COLO668 (cell line): ENCODE measurements at regions not wholly inside any gene's neighbourhood (a gene's known extent, or its start where the extent isn't known, plus 50 kb on each side); places are given as distances from the start of the nearest gene placed in this dataset.
A peak's percentile ranks its signal among the peaks of the same experiment; 100 is the strongest.

Experiments used
- DNase-seq: peaks from one replicate; lab custom pipeline; 2025; ENCODE audit not compliant: unreplicated experiment; lab: John Stamatoyannopoulos, UW

DNA sequence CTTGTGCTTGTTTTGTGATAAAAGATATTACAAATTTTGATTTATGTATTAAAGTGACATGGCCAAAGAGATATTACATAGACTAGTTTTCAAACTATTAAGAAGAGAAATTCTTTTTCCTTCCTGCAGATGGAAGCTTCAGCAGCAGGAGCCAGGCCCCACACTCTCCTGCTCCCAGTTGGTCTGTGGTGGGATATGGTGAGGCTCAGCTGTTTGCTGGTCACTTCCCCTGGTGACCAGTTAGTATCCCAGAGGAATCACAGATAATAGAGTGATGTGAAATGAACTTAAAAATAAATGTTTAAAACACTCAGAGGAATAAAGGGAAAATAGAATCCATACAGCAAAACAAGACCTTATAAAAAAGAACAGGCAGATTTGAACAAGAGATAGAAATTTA is 154.7 kb downstream of the KTN1 start:
- no peak for DNase-seq

DNA sequence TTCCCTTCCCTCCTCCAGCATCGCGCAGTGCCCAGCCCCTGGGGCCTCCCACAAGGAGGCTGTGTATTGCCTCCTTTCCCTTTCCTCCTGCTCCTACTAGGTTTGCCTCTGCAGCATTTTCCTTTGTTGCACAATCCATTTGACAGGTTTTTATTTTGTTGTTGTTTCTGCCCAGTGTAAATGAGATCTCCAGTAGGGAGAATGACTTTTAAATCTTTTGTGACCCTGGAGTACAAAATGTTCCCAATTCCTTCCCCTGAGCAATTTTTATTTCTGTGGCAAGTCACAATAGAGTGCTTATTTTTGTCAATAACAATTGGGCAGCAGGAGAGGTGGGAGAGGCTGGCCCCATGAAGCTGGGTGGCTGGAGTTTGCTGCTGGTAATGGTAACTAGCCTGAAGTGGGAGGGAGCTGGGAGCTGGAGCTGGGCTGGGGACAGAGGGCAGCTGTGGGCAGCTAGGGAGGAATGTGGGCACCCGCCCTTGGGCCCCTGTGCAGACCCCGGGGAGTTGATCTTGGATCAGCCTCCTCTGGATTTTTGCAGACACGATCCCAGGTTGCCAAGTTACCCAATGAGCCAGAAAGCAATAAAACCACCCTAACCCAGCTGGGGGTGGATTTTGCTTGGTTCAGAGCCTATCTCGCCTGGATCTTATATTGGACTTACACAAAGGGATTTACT is 160.1 kb downstream of the KTN1 start:
- no peak for DNase-seq

GRCh38 chr14:55740649-55740989 is 160.6 kb downstream of the KTN1 start:
- no peak for DNase-seq

- no peak for DNase-seq
These were observed 161.2 kb downstream of the KTN1 start for GRCh38 chr14:55741240-55741639.

GRCh38 chr14:55743551-55743950 is 163.5 kb downstream of the KTN1 start:
- no peak for DNase-seq

GRCh38 chr14:55744321-55744720 is 164.3 kb downstream of the KTN1 start:
- DNase-seq, result no peak

DNA sequence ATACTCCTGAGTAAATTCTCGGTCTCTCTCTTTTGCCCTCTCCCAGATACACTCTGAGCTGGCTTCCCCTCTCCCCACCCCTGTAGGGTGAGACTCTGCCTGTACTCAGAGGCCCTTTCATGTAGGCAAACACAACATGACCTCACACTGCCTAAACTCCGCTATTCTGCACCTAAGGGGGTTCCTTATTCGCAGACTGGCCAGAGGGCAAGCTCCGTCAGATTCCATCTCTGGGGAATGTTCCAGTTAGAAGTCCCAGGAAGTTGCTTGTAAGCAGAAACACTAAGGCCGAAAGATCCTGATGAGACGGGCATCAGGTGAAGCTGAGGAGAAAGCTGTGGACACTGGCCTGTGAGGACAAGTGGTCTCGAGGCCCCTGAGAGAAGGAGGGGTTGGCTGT is 165.9 kb downstream of the KTN1 start:
- DNase-seq, result no peak

- no peak for DNase-seq
These were observed 166.6 kb downstream of the KTN1 start for GRCh38 chr14:55746558-55746957.

DNA sequence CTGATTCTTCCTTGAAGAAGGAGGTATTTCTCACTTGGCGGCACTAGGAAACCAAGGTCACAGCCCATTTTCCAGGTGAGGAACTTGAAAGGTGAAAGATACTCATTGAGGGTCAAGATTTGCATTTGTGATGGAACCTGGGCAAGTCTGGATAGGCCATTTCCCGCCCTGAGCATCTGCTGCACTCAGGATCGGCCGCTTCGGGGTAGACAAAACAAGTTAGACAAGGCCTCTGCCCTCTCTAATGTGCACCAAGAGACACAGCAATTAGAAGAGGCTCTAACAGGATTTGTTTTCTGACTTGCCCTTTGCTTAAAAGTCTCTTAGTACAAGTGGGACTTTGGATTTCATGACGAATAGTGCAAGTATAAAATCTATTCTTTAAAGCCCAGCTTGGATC is 167.2 kb downstream of the KTN1 start:
- no peak for DNase-seq

DNA sequence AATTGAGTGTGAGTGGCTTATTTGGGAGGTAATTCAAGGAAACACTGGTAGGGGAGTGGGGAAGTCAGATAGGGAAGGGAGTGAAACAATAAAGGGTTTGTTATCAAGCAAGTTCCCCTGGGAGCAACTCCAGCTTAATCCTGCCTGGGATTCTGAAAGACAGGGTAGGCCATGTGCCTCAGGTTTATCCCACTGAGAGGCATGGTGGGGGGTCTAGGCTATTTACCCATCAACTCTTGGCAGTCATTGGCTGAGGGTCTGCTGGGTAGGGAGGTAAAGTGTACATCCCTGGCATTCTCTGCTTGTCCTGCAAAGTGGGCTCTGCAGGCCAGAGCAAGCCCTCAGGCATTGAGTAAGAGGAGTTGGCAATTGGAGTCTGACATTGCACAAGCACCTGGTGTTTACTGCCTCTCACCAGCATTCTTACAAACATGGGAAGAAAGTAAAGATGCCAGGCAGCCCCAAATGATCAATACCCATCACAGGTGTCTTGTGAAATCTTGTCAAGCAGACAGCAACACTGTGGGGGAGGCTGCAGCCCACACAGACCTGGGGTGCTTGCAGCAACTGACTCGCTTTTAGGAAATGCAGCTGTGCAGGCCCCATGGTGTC is 169.3 kb downstream of the KTN1 start:
- DNase-seq, result no peak

DNA sequence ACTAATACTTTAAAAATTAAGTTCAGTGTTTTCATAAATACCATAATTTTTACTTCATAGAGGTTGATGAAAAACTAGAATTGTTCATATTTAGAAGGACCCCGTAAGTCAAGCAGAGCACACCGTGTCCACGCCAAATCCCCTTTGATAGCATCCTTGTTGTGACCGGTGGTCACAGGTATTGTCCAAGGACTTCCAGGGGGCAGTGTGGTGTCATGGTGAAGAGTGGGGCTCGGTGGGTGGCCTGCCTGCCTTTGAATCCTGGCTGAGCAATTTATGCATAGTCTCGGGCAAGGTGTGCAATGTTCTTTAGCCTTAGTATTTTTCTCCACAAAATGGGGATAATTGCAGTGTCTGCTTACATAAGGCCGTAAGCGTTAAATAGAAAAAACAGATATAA is 169.9 kb downstream of the KTN1 start:
- DNase-seq, result no peak

- DNase-seq, result peak; percentile 81
These were observed 172.8 kb downstream of the KTN1 start for GRCh38 chr14:55752580-55753390.

DNA sequence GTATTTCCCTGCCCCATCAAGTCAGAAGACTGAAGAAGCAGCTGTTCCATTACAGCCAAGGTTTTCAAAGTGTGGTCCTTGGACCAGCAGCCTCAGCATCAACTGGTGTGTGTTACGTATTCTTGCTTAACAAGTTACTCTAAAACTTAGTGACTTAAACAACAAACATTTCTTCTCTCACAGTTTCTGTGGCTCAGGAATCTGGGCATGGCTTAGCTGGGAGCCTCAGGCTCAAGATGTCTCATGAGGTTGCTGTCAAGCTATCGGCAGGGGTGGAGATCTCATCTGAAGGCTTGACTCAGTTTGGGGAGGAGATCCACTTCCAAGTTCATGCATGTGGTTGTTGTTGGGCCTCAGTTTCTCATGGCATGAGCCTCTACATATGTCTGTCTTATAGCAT is 174.5 kb downstream of the KTN1 start:
- DNase-seq, result no peak

GRCh38 chr14:55754871-55755270 is 174.9 kb downstream of the KTN1 start:
- no peak for DNase-seq

DNA sequence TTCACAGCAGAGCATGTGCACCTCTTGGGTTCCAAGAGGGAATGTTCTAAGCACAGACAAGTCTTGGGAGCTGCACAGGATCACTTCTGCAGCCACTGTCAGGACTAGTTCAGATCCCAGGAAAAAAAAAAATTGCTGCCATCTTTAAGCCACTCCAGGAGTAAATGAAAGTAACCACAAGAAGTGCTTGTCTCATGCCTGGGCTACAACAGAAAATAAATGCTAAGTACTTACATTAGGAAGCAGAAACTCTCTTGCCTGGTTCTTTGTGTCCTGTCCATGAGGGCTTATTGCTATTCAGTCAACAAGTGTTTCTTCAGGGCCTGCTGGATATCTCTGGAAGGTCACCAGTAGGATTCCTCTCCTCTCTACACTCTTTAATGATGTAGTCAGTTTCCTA is 176.1 kb downstream of the KTN1 start:
- no peak for DNase-seq

- no peak for DNase-seq
These were observed 176.6 kb downstream of the KTN1 start for GRCh38 chr14:55756557-55756956.

GRCh38 chr14:55758796-55759195 is 178.8 kb downstream of the KTN1 start:
- no peak for DNase-seq

DNA sequence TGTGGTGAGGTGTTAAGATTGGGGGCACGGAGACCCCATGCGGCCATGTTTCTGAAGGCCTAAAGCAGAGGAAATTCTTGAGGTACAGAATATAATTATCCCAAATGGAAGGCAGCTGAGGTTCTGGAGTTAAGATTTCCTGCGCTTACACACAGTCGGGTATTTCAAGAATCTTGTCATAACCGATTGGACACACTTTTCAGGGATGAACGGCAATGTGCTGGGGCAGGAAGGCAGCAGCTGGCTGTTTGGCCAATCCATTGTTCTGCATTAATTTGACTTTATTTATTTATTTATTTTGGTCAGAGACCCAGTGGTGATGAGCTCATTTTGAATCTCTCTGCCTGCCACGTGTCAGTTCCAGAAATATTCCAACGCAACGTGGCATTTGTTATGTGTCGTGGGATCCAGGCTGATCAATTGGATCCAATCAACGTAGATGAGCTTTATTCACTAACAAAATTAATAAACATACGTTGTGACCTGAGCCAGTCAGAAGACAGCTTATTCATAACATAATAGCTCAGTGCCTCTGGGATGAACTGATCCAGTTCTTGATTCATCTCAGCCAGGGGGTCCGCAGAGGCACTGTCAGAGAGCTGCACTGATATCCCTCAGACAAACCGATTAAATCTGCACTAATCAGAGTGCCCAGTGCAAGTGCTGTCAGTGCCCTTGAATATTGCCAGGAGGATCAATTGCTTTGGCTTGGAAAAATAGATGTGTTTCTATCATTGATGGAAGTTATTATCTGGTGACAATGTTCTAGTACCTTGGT is 181.0 kb downstream of the KTN1 start:
- no peak for DNase-seq

DNA sequence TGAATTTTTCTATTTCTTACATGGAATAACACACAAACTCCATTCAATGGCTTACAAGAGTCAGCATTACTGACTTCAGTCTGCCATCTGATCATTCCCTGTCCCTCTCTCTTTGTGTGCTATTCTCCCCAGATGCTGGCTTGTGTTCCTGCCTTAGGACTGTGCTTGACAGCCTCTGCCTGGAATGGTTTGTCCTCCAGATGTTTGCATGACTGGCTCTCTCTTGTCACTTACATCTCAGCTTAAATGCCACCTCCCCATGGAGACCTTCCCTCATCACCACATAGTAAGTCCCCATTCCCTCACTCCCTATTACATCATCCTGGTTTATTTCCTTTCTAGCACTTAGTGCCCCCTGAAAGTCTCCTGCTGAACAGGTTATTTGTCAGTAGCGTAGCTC is 181.6 kb downstream of the KTN1 start:
- no peak for DNase-seq

DNA sequence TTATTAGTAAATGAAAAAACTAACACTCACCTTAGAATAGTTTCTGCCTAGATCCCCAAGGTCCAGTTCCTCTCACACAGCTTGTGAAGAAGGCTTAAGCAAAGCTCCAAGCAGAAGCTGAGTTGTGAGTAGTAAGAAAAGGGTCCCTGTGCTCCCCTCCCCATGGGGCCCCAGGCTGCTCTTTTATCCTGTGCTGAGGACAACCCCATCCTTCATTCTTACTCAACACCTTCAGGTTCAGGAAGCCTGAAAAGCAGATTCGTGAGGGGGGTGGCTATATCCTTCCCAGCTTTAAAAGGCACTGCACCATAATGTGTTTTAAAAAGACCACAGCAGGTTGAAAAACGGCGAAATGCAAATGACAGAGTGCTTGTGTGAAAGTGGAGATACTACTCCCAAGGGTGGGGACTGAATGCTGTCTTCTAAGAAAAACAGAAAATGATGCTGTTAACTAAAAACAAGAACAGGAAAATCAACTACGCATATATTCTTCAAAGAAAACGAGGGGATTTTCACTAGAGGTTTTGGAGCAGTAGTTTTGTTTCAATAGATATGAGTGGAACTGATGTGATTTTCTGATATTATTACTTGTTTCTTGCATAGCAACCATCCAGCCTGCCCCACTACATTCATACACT is 182.7 kb downstream of the KTN1 start:
- no peak for DNase-seq

- no peak for DNase-seq
These were observed 184.8 kb downstream of the KTN1 start for GRCh38 chr14:55764784-55765183.
